RWPE1 (cell line): ENCODE measurements at regions not wholly inside any gene's neighbourhood (a gene's known extent, or its start where the extent isn't known, plus 50 kb on each side); places are given as distances from the start of the nearest gene placed in this dataset.
A peak's percentile ranks its signal among the peaks of the same experiment; 100 is the strongest.
"Not testable (repeated sequence)": the region's sequence is repeated elsewhere in the genome, so short reads cannot be mapped to it uniquely, and the experiment has no call there.

ENCODE experiments used
- CTCF ChIA-PET: fragments of 350-600 bp; sonication (Branson Sonifier 250); formaldehyde crosslinking; extraction: SDS; loops from one replicate; lab custom pipeline; 2021; lab: Yijun Ruan, JAX
- POLR2A ChIA-PET: fragments of 400-600 bp; formaldehyde crosslinking; extraction: SDS; loops from one replicate; lab custom pipeline; 2020; ENCODE audit warnings: antibody characterized with exemption; ENCODE audit not compliant: low non-redundant PET; lab: Yijun Ruan, JAX
- DNase-seq: peaks from one replicate; pipeline ENCODE4 v3.0.0; 2012; ENCODE audit warnings: low spot score
- H3K27ac ChIP-seq: fragments of 450-650 bp; 2 replicates; pipeline ENCODE4 v1.5.1; 2017
- TF ChIP-seq, protein P1 (sequence below): fragments of 450-650 bp; conservative IDR thresholded peaks from 2 replicates; pipeline ENCODE4 v1.5.1; 2017; ENCODE audit warnings: low read depth, mild to moderate bottlenecking

DNA sequence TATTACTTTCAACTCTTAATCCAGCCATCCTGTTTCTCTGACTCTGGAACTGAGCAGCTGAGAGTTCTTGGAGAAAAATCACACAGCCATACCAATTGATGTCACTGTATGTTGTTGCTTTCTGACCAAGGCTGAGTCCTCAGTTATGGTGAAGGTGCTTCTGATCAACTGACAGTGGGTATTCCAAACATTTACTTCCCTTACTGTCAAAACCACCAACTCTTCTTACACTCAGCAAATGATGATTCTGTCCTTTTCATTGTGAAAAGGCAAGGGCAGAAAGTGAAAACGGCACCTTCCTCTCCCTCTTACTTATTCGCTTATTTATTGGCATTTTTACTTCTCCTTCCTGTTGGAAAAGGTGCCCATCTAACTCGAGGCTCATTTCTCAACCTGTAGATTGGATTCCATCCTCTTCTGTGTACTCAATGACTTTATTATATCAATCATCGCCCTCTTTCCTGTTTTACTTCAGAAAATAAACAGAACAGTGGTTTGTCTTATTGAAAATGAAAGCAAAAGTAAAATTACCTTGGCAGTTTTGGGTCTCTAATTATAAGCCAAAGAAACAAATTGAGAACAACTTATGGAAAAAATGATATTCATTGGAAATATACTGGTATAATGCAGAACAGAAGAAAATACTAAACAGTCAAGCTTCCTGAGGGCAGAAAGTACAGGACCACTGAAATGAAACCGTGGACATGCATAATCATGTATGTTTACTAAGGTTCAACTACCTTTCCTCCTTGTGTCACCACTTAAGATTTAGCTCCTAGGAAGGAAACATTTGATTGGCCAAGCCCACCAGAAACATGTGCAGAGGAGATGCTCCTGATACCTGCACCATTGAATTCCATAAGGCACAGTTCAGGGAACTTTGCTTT lies 104.5 kb upstream of the CHD1 start:
- TF ChIP-seq, protein P1, sequence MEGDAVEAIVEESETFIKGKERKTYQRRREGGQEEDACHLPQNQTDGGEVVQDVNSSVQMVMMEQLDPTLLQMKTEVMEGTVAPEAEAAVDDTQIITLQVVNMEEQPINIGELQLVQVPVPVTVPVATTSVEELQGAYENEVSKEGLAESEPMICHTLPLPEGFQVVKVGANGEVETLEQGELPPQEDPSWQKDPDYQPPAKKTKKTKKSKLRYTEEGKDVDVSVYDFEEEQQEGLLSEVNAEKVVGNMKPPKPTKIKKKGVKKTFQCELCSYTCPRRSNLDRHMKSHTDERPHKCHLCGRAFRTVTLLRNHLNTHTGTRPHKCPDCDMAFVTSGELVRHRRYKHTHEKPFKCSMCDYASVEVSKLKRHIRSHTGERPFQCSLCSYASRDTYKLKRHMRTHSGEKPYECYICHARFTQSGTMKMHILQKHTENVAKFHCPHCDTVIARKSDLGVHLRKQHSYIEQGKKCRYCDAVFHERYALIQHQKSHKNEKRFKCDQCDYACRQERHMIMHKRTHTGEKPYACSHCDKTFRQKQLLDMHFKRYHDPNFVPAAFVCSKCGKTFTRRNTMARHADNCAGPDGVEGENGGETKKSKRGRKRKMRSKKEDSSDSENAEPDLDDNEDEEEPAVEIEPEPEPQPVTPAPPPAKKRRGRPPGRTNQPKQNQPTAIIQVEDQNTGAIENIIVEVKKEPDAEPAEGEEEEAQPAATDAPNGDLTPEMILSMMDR, result no peak
- no peak for DNase-seq
- ChIA-PET CTCF (interaction anchor here (0.6 to 1.6 kb wide), 13 partner anchors 8 to 451 kb away, joined by 3 to 13 read pairs (median 3); partner anchors contain the start of gene CHD1), POLR2A (no interaction called here)
- no peak overlapping the region for H3K27ac ChIP-seq

DNA sequence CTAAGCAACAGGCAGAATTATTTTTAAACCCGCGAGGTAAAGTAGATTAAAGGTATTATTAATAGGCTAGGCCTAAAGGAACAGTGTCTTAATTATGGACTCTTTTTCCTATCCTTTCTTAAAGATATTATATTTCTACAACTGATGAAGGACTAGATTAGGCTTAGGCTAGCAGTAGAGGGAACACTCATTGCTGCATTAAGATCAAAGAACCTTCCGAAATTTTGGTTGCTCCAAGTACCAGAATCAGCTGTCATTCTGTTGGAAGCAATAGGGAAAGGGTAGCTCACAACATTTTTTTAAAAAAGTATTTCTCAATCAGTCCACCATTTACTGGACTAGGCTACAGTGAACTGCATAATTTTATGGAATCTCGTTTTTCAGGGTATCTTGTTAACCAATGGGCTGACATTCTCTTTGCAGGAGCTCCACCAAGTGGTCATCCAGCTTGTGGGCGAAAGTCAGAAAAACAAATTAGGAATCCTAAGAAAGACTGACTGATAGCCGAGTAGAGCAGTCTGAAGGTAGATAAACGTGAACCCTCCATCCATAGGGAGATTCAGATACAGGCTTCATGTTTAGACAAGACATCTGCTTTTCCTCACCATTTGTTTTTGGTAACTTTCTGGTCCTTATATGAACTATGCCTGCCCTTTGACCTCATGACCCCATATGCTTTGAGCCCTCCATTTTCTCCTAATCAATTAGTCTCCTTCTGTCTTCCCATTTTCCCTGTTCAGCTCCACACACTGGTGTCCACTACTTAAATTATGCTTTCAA lies 103.6 kb upstream of the CHD1 start:
- peak; percentile 83 for DNase-seq
- no peak overlapping the region for H3K27ac ChIP-seq
- TF ChIP-seq, protein P1, result peak; percentile 91
- ChIA-PET CTCF (interaction anchor here (0.6 to 2.1 kb wide), 15 partner anchors 9 to 451 kb away, joined by 3 to 13 read pairs (median 3); partner anchors contain the start of gene CHD1), POLR2A (no interaction called here)

DNA sequence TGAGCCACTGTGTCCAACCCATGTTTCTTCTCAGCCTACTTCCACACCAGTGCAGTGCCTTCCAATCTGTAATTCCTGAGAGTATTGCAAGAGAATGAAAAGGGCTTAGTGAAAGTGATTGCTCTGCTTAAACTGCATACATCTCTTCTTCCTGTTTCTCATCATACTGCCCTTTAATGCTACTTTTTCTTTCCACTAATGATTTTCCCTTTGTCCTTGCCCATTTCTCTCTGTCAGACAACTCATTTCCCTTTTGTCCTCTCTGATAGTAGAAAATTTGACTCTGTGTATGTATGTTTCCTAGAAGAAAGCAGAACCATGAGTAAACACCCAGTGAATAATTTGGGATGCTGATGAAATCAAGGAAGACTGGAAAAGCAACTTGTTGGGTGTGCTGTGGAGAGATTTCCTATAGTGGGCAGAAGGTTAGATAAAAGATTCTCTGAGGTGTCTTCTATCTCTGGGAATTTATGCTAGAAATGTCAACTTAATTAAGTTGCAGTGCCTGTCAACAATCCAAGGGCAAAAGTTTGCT lies 102.2 kb upstream of the CHD1 start:
- ChIA-PET POLR2A (no interaction called here), CTCF (interaction anchor here (2.1 kb wide), 1 partner anchor 126 kb away, joined by 6 read pairs; no protein-coding TSS in a partner anchor)
- no peak for DNase-seq
- no peak overlapping the region for H3K27ac ChIP-seq
- TF ChIP-seq, protein P1, result no peak

GRCh38 chr5:99029172-99029571 lies 100.4 kb upstream of the CHD1 start:
- TF ChIP-seq, protein P1, result no peak
- POLR2A ChIA-PET, result no interaction called here
- no peak overlapping the region for H3K27ac ChIP-seq
- DNase-seq, result no peak
- CTCF ChIA-PET, result interaction anchor here (0.7 kb wide), 1 partner anchor 100 kb away, joined by 3 read pairs; no protein-coding TSS in a partner anchor

DNA sequence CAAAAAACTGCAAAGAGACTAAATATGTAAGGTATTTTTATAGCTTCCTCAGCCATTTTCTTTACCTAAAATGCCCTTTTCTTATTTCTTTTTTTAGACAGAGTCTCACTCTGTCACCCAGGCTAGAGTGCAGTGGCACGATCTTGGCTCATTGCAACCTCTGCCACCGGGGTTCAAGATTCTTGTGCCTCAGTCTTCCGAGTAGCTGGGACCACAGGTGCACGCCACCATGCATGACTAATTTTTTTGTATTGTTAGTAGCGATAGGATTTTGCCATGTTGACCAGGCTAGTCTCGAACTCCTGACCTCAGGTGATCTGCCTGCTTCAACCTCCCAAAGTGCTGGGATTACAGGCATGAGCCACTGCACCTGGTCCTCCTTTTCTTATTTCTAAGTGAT lies 99.4 kb upstream of the CHD1 start:
- CTCF ChIA-PET, result interaction anchor here (0.7 kb wide), 1 partner anchor 47 kb away, joined by 4 read pairs; no protein-coding TSS in a partner anchor
- H3K27ac ChIP-seq, DNase-seq, POLR2A ChIA-PET: not testable (repeated sequence)

- TF ChIP-seq, protein P1, result no peak
- CTCF ChIA-PET, result no interaction called here
- no peak for DNase-seq
- POLR2A ChIA-PET, result no interaction called here
- H3K27ac ChIP-seq, result no peak overlapping the region
Observed at GRCh38 chr5:99025298-99026045, 96.7 kb upstream of the CHD1 start.
